ENCODE measurements at regions not wholly inside any gene's neighbourhood (a gene's known extent, or its start where the extent isn't known, plus 50 kb on each side); places are given as distances from the start of the nearest gene placed in this dataset.

DNA sequence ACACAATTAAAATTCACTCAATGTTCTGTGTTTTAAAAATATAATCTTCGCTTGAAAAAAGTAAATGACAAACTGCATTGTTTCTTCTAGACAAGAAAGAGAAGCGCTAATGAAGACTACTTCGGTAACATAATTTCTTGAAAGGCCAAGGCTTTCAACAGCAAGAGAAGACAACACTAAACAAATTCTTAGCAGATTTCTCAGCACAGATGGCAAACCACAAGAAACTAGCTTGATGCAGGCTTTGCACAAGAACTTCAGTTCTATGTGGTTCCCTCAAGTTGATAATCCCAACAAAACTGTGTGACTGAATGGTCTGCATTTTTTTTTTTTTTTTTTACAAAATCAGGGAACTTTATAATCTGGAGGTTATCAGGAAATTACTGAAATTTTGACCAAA is 447.4 kb upstream of the NRSN1 start:
- H3K4me1 Mint-ChIP-seq (ENCODE audit: insufficient read depth, unreplicated experiment): no peaks in the 10 kb centered on the region
- H3K36me3 Mint-ChIP-seq (ENCODE audit: insufficient read depth, unreplicated experiment): no peaks in the 10 kb centered on the region
- no peak overlapping the region for H3K27ac Mint-ChIP-seq (ENCODE audit: low read depth, unreplicated experiment)
- TF ChIP-seq, protein P1, sequence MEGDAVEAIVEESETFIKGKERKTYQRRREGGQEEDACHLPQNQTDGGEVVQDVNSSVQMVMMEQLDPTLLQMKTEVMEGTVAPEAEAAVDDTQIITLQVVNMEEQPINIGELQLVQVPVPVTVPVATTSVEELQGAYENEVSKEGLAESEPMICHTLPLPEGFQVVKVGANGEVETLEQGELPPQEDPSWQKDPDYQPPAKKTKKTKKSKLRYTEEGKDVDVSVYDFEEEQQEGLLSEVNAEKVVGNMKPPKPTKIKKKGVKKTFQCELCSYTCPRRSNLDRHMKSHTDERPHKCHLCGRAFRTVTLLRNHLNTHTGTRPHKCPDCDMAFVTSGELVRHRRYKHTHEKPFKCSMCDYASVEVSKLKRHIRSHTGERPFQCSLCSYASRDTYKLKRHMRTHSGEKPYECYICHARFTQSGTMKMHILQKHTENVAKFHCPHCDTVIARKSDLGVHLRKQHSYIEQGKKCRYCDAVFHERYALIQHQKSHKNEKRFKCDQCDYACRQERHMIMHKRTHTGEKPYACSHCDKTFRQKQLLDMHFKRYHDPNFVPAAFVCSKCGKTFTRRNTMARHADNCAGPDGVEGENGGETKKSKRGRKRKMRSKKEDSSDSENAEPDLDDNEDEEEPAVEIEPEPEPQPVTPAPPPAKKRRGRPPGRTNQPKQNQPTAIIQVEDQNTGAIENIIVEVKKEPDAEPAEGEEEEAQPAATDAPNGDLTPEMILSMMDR (IDR thresholded peaks at IDR 0.05; ENCODE audit: unreplicated experiment): no peak
- no TSS peak for BruUV-seq (replicated peaks)
- no peaks in the 10 kb centered on the region for H3K27me3 Mint-ChIP-seq (ENCODE audit: insufficient read depth, unreplicated experiment)
- CTCF ChIA-PET: no interaction called here
- intact Hi-C loops (cut with micrococcal nuclease): no loop called here
- H3K9me3 Mint-ChIP-seq (ENCODE audit: unreplicated experiment): peaks cover 13% of the 10 kb centered on the region
- no peak for DNase-seq (ENCODE audit: unreplicated experiment)
- POLR2A ChIA-PET: no interaction called here
- no peak overlapping the region for H3K4me3 Mint-ChIP-seq (ENCODE audit: unreplicated experiment)

DNA sequence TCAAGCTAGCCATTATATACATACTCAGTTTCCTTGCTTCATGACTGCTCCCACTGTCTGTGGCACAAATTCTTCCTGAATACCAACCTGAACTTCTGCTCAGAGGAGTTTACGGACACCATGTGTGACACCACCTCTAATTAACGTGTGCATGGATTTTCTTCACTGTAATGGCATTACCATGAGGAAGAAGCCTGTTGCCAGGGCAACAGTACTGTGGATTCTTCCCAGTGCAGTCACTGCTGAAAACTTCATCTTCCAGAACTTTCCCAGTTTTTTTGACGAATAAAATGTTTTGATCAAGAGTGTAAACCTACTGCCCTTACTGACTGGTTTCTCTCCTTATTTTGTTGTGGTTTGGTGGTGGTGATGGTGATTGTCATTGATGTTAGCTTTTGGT is 444.3 kb upstream of the NRSN1 start:
- H3K4me3 Mint-ChIP-seq (ENCODE audit: unreplicated experiment): no peak overlapping the region
- no TSS peak for BruUV-seq (replicated peaks)
- TF ChIP-seq, protein P1 (IDR thresholded peaks at IDR 0.05; ENCODE audit: unreplicated experiment): no peak
- no peaks in the 10 kb centered on the region for H3K36me3 Mint-ChIP-seq (ENCODE audit: insufficient read depth, unreplicated experiment)
- H3K27me3 Mint-ChIP-seq (ENCODE audit: insufficient read depth, unreplicated experiment): no peaks in the 10 kb centered on the region
- H3K27ac Mint-ChIP-seq (ENCODE audit: low read depth, unreplicated experiment): no peak overlapping the region
- CTCF ChIA-PET: interaction anchor here (0.6 kb wide), 1 partner anchor 53 kb away, joined by 3 read pairs; no protein-coding TSS in a partner anchor
- POLR2A ChIA-PET: interaction anchor here (0.7 kb wide), 1 partner anchor 31 kb away, joined by 4 read pairs; no protein-coding TSS in a partner anchor
- no peak for DNase-seq (ENCODE audit: unreplicated experiment)
- intact Hi-C loops (cut with micrococcal nuclease): no loop called here
- no peaks in the 10 kb centered on the region for H3K9me3 Mint-ChIP-seq (ENCODE audit: unreplicated experiment)
- no peaks in the 10 kb centered on the region for H3K4me1 Mint-ChIP-seq (ENCODE audit: insufficient read depth, unreplicated experiment)

DNA sequence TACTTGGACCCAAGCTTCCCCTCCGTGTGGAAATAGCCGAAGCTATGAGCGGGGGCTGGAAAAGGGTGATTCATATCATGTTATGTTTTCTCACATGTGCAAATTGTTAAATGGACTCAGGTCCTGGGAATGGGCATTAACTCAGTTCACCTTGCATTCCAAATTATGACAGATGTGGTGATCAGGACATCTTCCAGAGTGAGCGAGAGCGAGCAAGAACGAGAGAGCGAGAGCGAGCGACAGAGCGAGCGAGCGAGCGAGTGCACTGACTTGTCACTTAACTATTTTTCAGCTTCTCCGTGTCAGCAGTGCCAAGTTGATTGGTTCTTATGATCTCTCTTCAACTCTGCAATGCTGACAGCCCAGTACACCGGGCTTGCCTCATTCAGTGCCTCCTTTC is 437.4 kb upstream of the NRSN1 start:
- H3K4me1 Mint-ChIP-seq (ENCODE audit: insufficient read depth, unreplicated experiment): peaks cover 6% of the 10 kb centered on the region
- TF ChIP-seq, protein P1 (IDR thresholded peaks at IDR 0.05; ENCODE audit: unreplicated experiment): no peak
- H3K9me3 Mint-ChIP-seq (ENCODE audit: unreplicated experiment): no peaks in the 10 kb centered on the region
- intact Hi-C loops (cut with micrococcal nuclease): no loop called here
- no peak overlapping the region for H3K4me3 Mint-ChIP-seq (ENCODE audit: unreplicated experiment)
- ChIA-PET CTCF (no interaction called here), POLR2A (no interaction called here)
- no peak overlapping the region for H3K27ac Mint-ChIP-seq (ENCODE audit: low read depth, unreplicated experiment)
- DNase-seq (ENCODE audit: unreplicated experiment): no peak
- BruUV-seq (replicated peaks): no TSS peak
- H3K36me3 Mint-ChIP-seq (ENCODE audit: insufficient read depth, unreplicated experiment): no peaks in the 10 kb centered on the region
- no peaks in the 10 kb centered on the region for H3K27me3 Mint-ChIP-seq (ENCODE audit: insufficient read depth, unreplicated experiment)

DNA sequence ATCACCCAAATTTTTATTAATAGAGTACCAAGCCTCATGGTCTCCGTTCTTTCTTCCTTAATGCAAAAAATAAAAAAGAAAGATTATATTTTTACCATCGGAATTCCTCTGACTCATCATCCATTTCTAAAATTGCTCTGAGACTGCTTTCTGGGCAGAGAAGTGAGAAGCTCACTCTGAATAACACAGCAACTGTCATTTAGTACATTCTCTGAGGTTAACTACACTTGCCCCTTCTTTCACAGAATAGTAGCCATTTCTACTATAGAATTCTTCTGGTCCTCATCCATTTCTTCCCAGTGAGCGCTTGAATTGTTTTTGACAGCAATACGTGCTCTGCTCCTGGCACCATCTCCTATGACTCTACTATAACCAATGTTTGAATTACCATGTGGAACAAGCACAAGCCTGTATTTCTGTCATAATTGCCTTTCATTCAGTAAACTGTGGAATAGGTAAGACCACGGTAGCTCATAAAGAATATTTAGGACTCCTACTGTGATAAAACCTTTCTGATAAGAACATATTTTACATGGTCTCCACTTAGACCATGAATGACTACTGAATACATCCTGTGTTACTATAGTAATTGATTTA is 435.5 kb upstream of the NRSN1 start:
- H3K27ac Mint-ChIP-seq (ENCODE audit: low read depth, unreplicated experiment): no peak overlapping the region
- intact Hi-C loops (cut with micrococcal nuclease): no loop called here

More for the DNA sequence above, 435.5 kb upstream of the NRSN1 start:
- no peak for DNase-seq (ENCODE audit: unreplicated experiment)
- no peaks in the 10 kb centered on the region for H3K36me3 Mint-ChIP-seq (ENCODE audit: insufficient read depth, unreplicated experiment)
- ChIA-PET CTCF (interaction anchor here (1.2 kb wide), 1 partner anchor 32 kb away, joined by 4 read pairs; no protein-coding TSS in a partner anchor), POLR2A (interaction anchor here (0.6 kb wide), 1 partner anchor 158 kb away, joined by 4 read pairs; no protein-coding TSS in a partner anchor)
- peaks cover 6% of the 10 kb centered on the region for H3K4me1 Mint-ChIP-seq (ENCODE audit: insufficient read depth, unreplicated experiment)
- BruUV-seq (replicated peaks): no TSS peak
- TF ChIP-seq, protein P1 (IDR thresholded peaks at IDR 0.05; ENCODE audit: unreplicated experiment): no peak
- no peaks in the 10 kb centered on the region for H3K27me3 Mint-ChIP-seq (ENCODE audit: insufficient read depth, unreplicated experiment)
- H3K4me3 Mint-ChIP-seq (ENCODE audit: unreplicated experiment): no peak overlapping the region
- H3K9me3 Mint-ChIP-seq (ENCODE audit: unreplicated experiment): no peaks in the 10 kb centered on the region
